Body of pancreas (tissue), 4 donors: ENCODE measurements at regions not wholly inside any gene's neighbourhood (a gene's known extent, or its start where the extent isn't known, plus 50 kb on each side); places are given as distances from the start of the nearest gene placed in this dataset.
"Not testable (repeated sequence)": the region's sequence is repeated elsewhere in the genome, so short reads cannot be mapped to it uniquely, and the experiment has no call there.

ENCODE experiments used
- ATAC-seq: fragments of 150-250 bp; one replicate; pipeline ENCODE4 v1.9.1; 2016
- DNase-seq, 4 donors: peaks; one replicate each; pipeline ENCODE4 v3.0.0-alpha.2; 2019
- H3K27ac ChIP-seq, 4 donors: fragments of 200-600 bp; sonication (generic); 1 replicate in 3 of 4; 2 replicates in 1 of 4; pipeline versions ENCODE4 v1.5.1 to v1.6.1; 2016 to 2019; ENCODE audit warnings: mild to moderate bottlenecking in 1 of 4, mixed read lengths in 1 of 4, moderate library complexity in 1 of 4
- H3K27me3 ChIP-seq, 2 donors: fragments of 200-600 bp; sonication (generic); one replicate each; pipeline ENCODE4 v1.6.0; 2016; ENCODE audit warnings: mild to moderate bottlenecking in 1 of 2
- H3K36me3 ChIP-seq, 2 donors: fragments of 200-600 bp; sonication (generic); replicated peaks in 1 of 2; 2 replicates each; pipeline ENCODE4 v1.5.1; 2016; ENCODE audit warnings: low read depth in 2 of 2; ENCODE audit not compliant: insufficient read depth in 1 of 2
- H3K4me1 ChIP-seq: fragments of 200-600 bp; sonication (generic); one replicate; pipeline ENCODE4 v1.6.0; 2016
- H3K4me3 ChIP-seq, 2 donors: fragments of 200-600 bp; sonication (generic); 1 replicate in 1 of 2; 2 replicates in 1 of 2; pipeline ENCODE4 v1.5.1; 2016 to 2019
- H3K9me3 ChIP-seq, 3 donors: fragments of 200-600 bp; sonication (generic); 1 replicate in 2 of 3; 2 replicates in 1 of 3; pipeline ENCODE4 v1.5.1; 2016
- POLR2A ChIP-seq, 3 donors: fragments of 450-650 bp; IDR thresholded peaks; one replicate each; pipeline ENCODE4 v1.6.1; 2016; ENCODE audit warnings: antibody characterized with exemption in 3 of 3, mild to moderate bottlenecking in 2 of 3
- WGBS, 2 donors: methylation state at CpG; one replicate each; pipeline ENCODE4 v1.1.5; 2017; 5-methylcytosine and 5-hydroxymethylcytosine counted together
- intact Hi-C: fragments of 100-400 bp; cut with DNase I; formaldehyde crosslinking; loops from one replicate; pipeline ENCODE4 v1.15.1; 2023
- TF ChIP-seq, protein P1 (sequence below), 7 experiments: fragments of 450-650 bp in 4 of 7; fragments of 200-600 bp in 3 of 7; sonication (generic) in 3 of 7; IDR thresholded peaks; one replicate each; pipeline ENCODE4 v1.5.1; 2016 to 2019; ENCODE audit warnings: antibody characterized with exemption in 7 of 7

- TF ChIP-seq POLR2A (IDR thresholded peaks at IDR 0.05) = no peak
- no peak overlapping the region for H3K4me3 ChIP-seq
- DNase-seq = no peak
- no peak for ATAC-seq
- no peak overlapping the region for H3K27ac ChIP-seq
- WGBS, 2 donors = 53 to 58% methylated on average over 2 of the region's 2 CpGs
- no peaks in the 10 kb centered on the region for H3K9me3 ChIP-seq
- H3K4me1 ChIP-seq = no peaks in the 10 kb centered on the region
- intact Hi-C loops = no loop called here
- no peaks in the 10 kb centered on the region for H3K27me3 ChIP-seq
- H3K36me3 ChIP-seq = no peaks in the 10 kb centered on the region
Observed at GRCh38 chr4:12487000-12487399, 997.1 kb downstream of the RAB28 start.

DNA sequence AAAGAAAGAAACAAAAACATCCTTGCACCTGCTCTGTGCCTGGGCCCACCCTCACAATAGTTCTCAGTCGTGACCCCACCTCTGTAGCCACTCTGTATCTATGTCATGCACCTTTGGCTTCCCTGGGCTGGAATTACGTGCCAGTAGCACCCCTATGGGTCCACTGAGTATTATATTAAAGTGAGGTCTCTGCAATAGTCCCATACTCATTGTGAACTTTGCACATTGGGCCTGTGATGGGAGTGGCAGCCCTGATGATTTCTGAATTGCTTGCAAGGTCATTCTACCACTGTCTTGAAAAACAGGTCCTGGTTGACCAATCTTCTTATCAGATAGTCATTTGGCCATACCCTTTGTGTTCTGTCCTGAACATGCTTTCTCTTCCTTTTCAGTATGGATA is 1012.1 kb downstream of the RAB28 start:
- Histone ChIP-seq H3K27me3 (no peaks in the 10 kb centered on the region), H3K27ac (no peak overlapping the region), H3K4me3 (no peak overlapping the region), H3K9me3 (no peaks in the 10 kb centered on the region), H3K4me1 (no peaks in the 10 kb centered on the region), H3K36me3 (no peaks in the 10 kb centered on the region)
- DNase-seq = no peak
- no peak for TF ChIP-seq POLR2A (IDR thresholded peaks at IDR 0.05)
- TF ChIP-seq, protein P1, sequence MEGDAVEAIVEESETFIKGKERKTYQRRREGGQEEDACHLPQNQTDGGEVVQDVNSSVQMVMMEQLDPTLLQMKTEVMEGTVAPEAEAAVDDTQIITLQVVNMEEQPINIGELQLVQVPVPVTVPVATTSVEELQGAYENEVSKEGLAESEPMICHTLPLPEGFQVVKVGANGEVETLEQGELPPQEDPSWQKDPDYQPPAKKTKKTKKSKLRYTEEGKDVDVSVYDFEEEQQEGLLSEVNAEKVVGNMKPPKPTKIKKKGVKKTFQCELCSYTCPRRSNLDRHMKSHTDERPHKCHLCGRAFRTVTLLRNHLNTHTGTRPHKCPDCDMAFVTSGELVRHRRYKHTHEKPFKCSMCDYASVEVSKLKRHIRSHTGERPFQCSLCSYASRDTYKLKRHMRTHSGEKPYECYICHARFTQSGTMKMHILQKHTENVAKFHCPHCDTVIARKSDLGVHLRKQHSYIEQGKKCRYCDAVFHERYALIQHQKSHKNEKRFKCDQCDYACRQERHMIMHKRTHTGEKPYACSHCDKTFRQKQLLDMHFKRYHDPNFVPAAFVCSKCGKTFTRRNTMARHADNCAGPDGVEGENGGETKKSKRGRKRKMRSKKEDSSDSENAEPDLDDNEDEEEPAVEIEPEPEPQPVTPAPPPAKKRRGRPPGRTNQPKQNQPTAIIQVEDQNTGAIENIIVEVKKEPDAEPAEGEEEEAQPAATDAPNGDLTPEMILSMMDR (IDR thresholded peaks at IDR 0.05) = no peak
- WGBS, 2 donors = 34 to 65% methylated on average over 2 of the region's 2 CpGs
- intact Hi-C loops = no loop called here
- ATAC-seq = no peak

- Histone ChIP-seq H3K9me3 (no peaks in the 10 kb centered on the region), H3K27me3 (no peaks in the 10 kb centered on the region), H3K36me3 (no peaks in the 10 kb centered on the region), H3K27ac (no peak overlapping the region), H3K4me3 (no peak overlapping the region), H3K4me1 (no peaks in the 10 kb centered on the region)
- DNase-seq (no peak), ATAC-seq (no peak)
- TF ChIP-seq, protein P1 (IDR thresholded peaks at IDR 0.05) = no peak
- no peak for TF ChIP-seq POLR2A (IDR thresholded peaks at IDR 0.05)
- intact Hi-C loops = no loop called here
- WGBS, 2 donors = 63 to 64% methylated on average over 2 of the region's 2 CpGs
Observed at GRCh38 chr4:12471193-12471592, 1012.9 kb downstream of the RAB28 start.

- intact Hi-C loops, H3K9me3 ChIP-seq, H3K36me3 ChIP-seq, H3K4me3 ChIP-seq, H3K27ac ChIP-seq, DNase-seq, H3K27me3 ChIP-seq, H3K4me1 ChIP-seq, ATAC-seq: not testable (repeated sequence)
- 22 to 79% methylated on average over 2 to 3 of the region's 5 CpGs for WGBS, 2 donors
Observed at GRCh38 chr4:12461576-12461975, 1022.6 kb downstream of the RAB28 start.

DNA sequence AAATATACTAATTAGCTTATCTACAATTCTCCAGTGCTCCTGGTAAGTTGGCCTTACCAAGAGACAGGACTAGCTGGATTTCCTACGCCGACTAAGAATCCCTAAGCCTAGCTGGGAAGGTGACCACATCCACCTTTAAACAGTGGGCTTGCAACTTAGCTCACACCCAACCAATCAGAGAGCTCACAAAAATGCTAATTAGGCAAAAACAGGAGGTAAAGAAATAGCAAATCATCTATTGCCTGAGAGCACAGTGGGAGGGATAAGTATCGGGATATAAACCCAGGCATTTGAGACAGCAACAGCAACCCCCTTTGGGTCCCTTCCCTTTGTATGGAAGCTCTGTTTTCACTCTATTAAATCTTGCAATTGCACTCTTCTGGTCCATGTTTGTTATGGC is 1025.0 kb downstream of the RAB28 start:
- WGBS, 2 donors = 87 to 100% methylated on average over 3 of the region's 3 CpGs
- Histone ChIP-seq H3K9me3 (no peaks in the 10 kb centered on the region), H3K4me1 (no peaks in the 10 kb centered on the region), H3K36me3 (no peaks in the 10 kb centered on the region), H3K27me3 (no peaks in the 10 kb centered on the region), H3K4me3 (no peak overlapping the region), H3K27ac (no peak overlapping the region)
- no peak for TF ChIP-seq POLR2A (IDR thresholded peaks at IDR 0.05)
- TF ChIP-seq, protein P1 (IDR thresholded peaks at IDR 0.05) = no peak
- no peak for ATAC-seq
- intact Hi-C loops = no loop called here
- no peak for DNase-seq

DNA sequence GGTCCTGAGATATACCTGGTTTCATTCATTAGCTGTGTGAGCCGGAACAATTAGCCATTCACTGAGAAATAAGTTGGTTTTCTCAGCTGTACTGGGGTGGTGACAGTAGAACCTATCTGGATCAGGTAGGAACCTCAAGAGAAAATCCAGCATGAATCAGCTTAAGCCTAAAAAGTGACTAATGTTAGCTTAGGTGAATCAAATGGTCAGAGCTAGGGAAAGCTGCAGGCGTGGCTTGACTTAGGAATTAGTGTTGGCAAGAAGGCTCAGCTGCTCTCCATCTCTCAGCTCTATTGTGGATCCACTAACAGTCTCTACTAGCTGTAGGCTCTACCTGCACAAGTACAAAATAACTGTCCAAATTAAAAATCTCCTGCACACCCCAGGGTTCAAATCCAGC is 1025.5 kb downstream of the RAB28 start:
- H3K4me1 ChIP-seq = no peaks in the 10 kb centered on the region
- H3K9me3 ChIP-seq = no peaks in the 10 kb centered on the region
- H3K27ac ChIP-seq = no peak overlapping the region
- H3K4me3 ChIP-seq = no peak overlapping the region
- TF ChIP-seq, protein P1 (IDR thresholded peaks at IDR 0.05) = no peak
- TF ChIP-seq POLR2A (IDR thresholded peaks at IDR 0.05) = no peak
- WGBS, 2 donors = 61 to 62% methylated on average over 2 of the region's 2 CpGs
- H3K36me3 ChIP-seq = no peaks in the 10 kb centered on the region
- DNase-seq (no peak), ATAC-seq (no peak)
- intact Hi-C loops = no loop called here
- no peaks in the 10 kb centered on the region for H3K27me3 ChIP-seq
